ENCODE measurements at regions not wholly inside any gene's neighbourhood (a gene's known extent, or its start where the extent isn't known, plus 50 kb on each side); places are given as distances from the start of the nearest gene placed in this dataset.

- no peak for DNase-seq
Observed at GRCh38 chr4:124515591-124515990, 196.9 kb downstream of the ANKRD50 start.

GRCh38 chr4:124519196-124519595, 193.3 kb downstream of the ANKRD50 start:
- no peak for DNase-seq

GRCh38 chr4:124523816-124524215, 188.7 kb downstream of the ANKRD50 start:
- no peak for DNase-seq

- DNase-seq = no peak
Observed at GRCh38 chr4:124525524-124525923, 187.0 kb downstream of the ANKRD50 start.

- no peak for DNase-seq
Observed at GRCh38 chr4:124526331-124526730, 186.2 kb downstream of the ANKRD50 start.

GRCh38 chr4:124526769-124527168, 185.8 kb downstream of the ANKRD50 start:
- DNase-seq = no peak

GRCh38 chr4:124527364-124527763, 185.2 kb downstream of the ANKRD50 start:
- DNase-seq = no peak

GRCh38 chr4:124529131-124529530, 183.4 kb downstream of the ANKRD50 start:
- no peak for DNase-seq

- no peak for DNase-seq
Observed at GRCh38 chr4:124530464-124531077, 182.0 kb downstream of the ANKRD50 start.

GRCh38 chr4:124534131-124534530, 178.4 kb downstream of the ANKRD50 start:
- DNase-seq = no peak

GRCh38 chr4:124535003-124535402, 177.5 kb downstream of the ANKRD50 start:
- no peak for DNase-seq

GRCh38 chr4:124536946-124537345, 175.6 kb downstream of the ANKRD50 start:
- DNase-seq = no peak

GRCh38 chr4:124537971-124538370, 174.6 kb downstream of the ANKRD50 start:
- no peak for DNase-seq

- no peak for DNase-seq
Observed at GRCh38 chr4:124540014-124540413, 172.5 kb downstream of the ANKRD50 start.

GRCh38 chr4:124541652-124542420, 170.7 kb downstream of the ANKRD50 start:
- no peak for DNase-seq

GRCh38 chr4:124555959-124556358, 156.6 kb downstream of the ANKRD50 start:
- no peak for DNase-seq

GRCh38 chr4:124564121-124564520, 148.4 kb downstream of the ANKRD50 start:
- DNase-seq = no peak

GRCh38 chr4:124565371-124565770, 147.2 kb downstream of the ANKRD50 start:
- DNase-seq = no peak

GRCh38 chr4:124566030-124566429, 146.5 kb downstream of the ANKRD50 start:
- DNase-seq = no peak

- no peak for DNase-seq
Observed at GRCh38 chr4:124573056-124573455, 139.5 kb downstream of the ANKRD50 start.

- DNase-seq = no peak
Observed at GRCh38 chr4:124579896-124580295, 132.6 kb downstream of the ANKRD50 start.

- no peak for DNase-seq
Observed at GRCh38 chr4:124583797-124584196, 128.7 kb downstream of the ANKRD50 start.

- DNase-seq = no peak
Observed at GRCh38 chr4:124589786-124590185, 122.7 kb downstream of the ANKRD50 start.

- no peak for DNase-seq
Observed at GRCh38 chr4:124590480-124590879, 122.1 kb downstream of the ANKRD50 start.

- DNase-seq = no peak
Observed at GRCh38 chr4:124591637-124592036, 120.9 kb downstream of the ANKRD50 start.
